Ovary (tissue), 3 donors: ENCODE measurements at regions not wholly inside any gene's neighbourhood (a gene's known extent, or its start where the extent isn't known, plus 50 kb on each side); places are given as distances from the start of the nearest gene placed in this dataset.

Source experiments
- EP300 ChIP-seq: sonication (generic); formaldehyde crosslinking; IDR thresholded peaks from one replicate; pipeline ENCODE4 v1.6.1; 2017; ENCODE audit warnings: antibody characterized with exemption
- POLR2A ChIP-seq: fragments of 450-650 bp; IDR thresholded peaks from one replicate; pipeline ENCODE4 v1.6.1; 2017; ENCODE audit warnings: antibody characterized with exemption, mild to moderate bottlenecking, moderate library complexity
- TF ChIP-seq, protein P1 (sequence below), 3 donors: fragments of 450-650 bp in 2 of 3; fragments of 200-600 bp in 1 of 3; IDR thresholded peaks; one replicate each; pipeline versions ENCODE4 v1.5.1 to v1.8.0; 2016 to 2022; ENCODE audit warnings: antibody characterized with exemption in 3 of 3, mild to moderate bottlenecking in 1 of 3
- donor health status: DM: no; HTN: no; CAD: no.

DNA sequence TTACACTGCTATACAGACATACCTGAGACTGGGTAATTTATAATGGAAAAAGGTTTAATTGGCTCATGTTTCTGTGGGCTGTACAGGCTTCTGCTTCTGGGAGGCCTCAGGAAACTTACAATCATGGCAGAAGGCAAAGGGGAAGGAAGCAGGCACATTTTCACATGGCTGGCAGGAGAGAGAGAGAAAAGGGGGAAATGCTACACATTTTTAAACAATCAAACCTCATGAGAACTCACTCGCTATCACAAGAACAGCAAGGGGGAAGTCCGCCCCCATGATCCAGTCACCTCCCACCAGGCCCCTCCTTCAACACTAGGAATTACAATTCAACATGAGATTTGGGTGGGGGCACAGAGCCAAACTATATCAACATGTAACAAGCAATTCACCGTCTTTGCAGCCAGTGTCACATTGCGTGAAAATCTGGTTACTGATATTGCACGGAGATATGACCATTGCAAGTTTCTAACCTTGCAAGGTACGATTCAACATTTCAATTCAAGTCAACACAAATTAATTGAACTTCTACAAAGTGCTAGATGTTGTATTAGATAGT is 61.7 kb upstream of the RELL1 start:
- no peak for TF ChIP-seq EP300
- TF ChIP-seq, protein P1, sequence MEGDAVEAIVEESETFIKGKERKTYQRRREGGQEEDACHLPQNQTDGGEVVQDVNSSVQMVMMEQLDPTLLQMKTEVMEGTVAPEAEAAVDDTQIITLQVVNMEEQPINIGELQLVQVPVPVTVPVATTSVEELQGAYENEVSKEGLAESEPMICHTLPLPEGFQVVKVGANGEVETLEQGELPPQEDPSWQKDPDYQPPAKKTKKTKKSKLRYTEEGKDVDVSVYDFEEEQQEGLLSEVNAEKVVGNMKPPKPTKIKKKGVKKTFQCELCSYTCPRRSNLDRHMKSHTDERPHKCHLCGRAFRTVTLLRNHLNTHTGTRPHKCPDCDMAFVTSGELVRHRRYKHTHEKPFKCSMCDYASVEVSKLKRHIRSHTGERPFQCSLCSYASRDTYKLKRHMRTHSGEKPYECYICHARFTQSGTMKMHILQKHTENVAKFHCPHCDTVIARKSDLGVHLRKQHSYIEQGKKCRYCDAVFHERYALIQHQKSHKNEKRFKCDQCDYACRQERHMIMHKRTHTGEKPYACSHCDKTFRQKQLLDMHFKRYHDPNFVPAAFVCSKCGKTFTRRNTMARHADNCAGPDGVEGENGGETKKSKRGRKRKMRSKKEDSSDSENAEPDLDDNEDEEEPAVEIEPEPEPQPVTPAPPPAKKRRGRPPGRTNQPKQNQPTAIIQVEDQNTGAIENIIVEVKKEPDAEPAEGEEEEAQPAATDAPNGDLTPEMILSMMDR (IDR thresholded peaks at IDR 0.05), result no peak
- no peak for TF ChIP-seq POLR2A
